Activated gamma-delta T cell (primary cell): ENCODE measurements at regions not wholly inside any gene's neighbourhood (a gene's known extent, or its start where the extent isn't known, plus 50 kb on each side); places are given as distances from the start of the nearest gene placed in this dataset.

Experiments
- DNase-seq: peaks from one replicate; lab custom pipeline; 2025; lab: John Stamatoyannopoulos, UW

- no peak for DNase-seq
These were observed 391.8 kb downstream of the KLF5 start for GRCh38 chr13:73450583-73450982.

GRCh38 chr13:73449252-73449651, 390.4 kb downstream of the KLF5 start:
- no peak for DNase-seq

GRCh38 chr13:73440296-73440895, 381.6 kb downstream of the KLF5 start:
- no peak for DNase-seq

- DNase-seq, result no peak
These were observed 375.1 kb downstream of the KLF5 start for GRCh38 chr13:73433890-73434289.

GRCh38 chr13:73433458-73433857, 374.7 kb downstream of the KLF5 start:
- no peak for DNase-seq

- DNase-seq, result no peak
These were observed 370.9 kb downstream of the KLF5 start for GRCh38 chr13:73429701-73430100.

- DNase-seq, result no peak
These were observed 369.9 kb downstream of the KLF5 start for GRCh38 chr13:73428706-73429105.

GRCh38 chr13:73428137-73428536, 369.3 kb downstream of the KLF5 start:
- no peak for DNase-seq

GRCh38 chr13:73422973-73423372, 364.2 kb downstream of the KLF5 start:
- no peak for DNase-seq

GRCh38 chr13:73421310-73421912, 362.6 kb downstream of the KLF5 start:
- no peak for DNase-seq

GRCh38 chr13:73419186-73419585, 360.4 kb downstream of the KLF5 start:
- no peak for DNase-seq

- no peak for DNase-seq
These were observed 358.3 kb downstream of the KLF5 start for GRCh38 chr13:73417012-73417615.

GRCh38 chr13:73416093-73416492, 357.3 kb downstream of the KLF5 start:
- DNase-seq, result no peak

- DNase-seq, result no peak
These were observed 354.9 kb downstream of the KLF5 start for GRCh38 chr13:73413656-73414055.

GRCh38 chr13:73412933-73413332, 354.1 kb downstream of the KLF5 start:
- DNase-seq, result no peak

- DNase-seq, result no peak
These were observed 352.4 kb downstream of the KLF5 start for GRCh38 chr13:73411067-73411809.

GRCh38 chr13:73406454-73406853, 347.6 kb downstream of the KLF5 start:
- DNase-seq, result no peak

GRCh38 chr13:73404581-73404980, 345.8 kb downstream of the KLF5 start:
- no peak for DNase-seq

- no peak for DNase-seq
These were observed 344.7 kb downstream of the KLF5 start for GRCh38 chr13:73403355-73404120.

- no peak for DNase-seq
These were observed 343.0 kb downstream of the KLF5 start for GRCh38 chr13:73401769-73402168.

GRCh38 chr13:73399347-73400216, 340.8 kb downstream of the KLF5 start:
- no peak for DNase-seq
